ENCODE measurements at regions not wholly inside any gene's neighbourhood (a gene's known extent, or its start where the extent isn't known, plus 50 kb on each side); places are given as distances from the start of the nearest gene placed in this dataset.

- H3K27ac ChIP-seq, result no peak overlapping the region
- DNase-seq, result no peak
- no peak overlapping the region for H3K4me3 ChIP-seq (ENCODE audit: low read depth, low read length)
- H3K36me3 ChIP-seq, result no peaks in the 10 kb centered on the region
- H3K9me3 ChIP-seq (ENCODE audit: severe bottlenecking), result no peaks in the 10 kb centered on the region
- H3K27me3 ChIP-seq (ENCODE audit: insufficient read depth, low read depth, severe bottlenecking), result no peaks in the 10 kb centered on the region
- TF ChIP-seq CTCF (IDR thresholded peaks at IDR 0.05; ENCODE audit: low read depth, low read length), result no peak
Measured at GRCh38 chr2:161010503-161011015, 149.7 kb upstream of the TANK start.

- H3K27me3 ChIP-seq (ENCODE audit: insufficient read depth, low read depth, severe bottlenecking), result no peaks in the 10 kb centered on the region
- H3K27ac ChIP-seq, result no peak overlapping the region
- H3K36me3 ChIP-seq, result no peaks in the 10 kb centered on the region
- no peak for TF ChIP-seq CTCF (IDR thresholded peaks at IDR 0.05; ENCODE audit: low read depth, low read length)
- H3K9me3 ChIP-seq (ENCODE audit: severe bottlenecking), result no peaks in the 10 kb centered on the region
- DNase-seq, result no peak
- no peak overlapping the region for H3K4me3 ChIP-seq (ENCODE audit: low read depth, low read length)
Measured at GRCh38 chr2:161017780-161018470, 142.3 kb upstream of the TANK start.

- Histone ChIP-seq H3K36me3 (no peaks in the 10 kb centered on the region), H3K27ac (no peak overlapping the region), H3K9me3 (ENCODE audit: severe bottlenecking) (no peaks in the 10 kb centered on the region), H3K27me3 (ENCODE audit: insufficient read depth, low read depth, severe bottlenecking) (no peaks in the 10 kb centered on the region), H3K4me3 (ENCODE audit: low read depth, low read length) (no peak overlapping the region)
- DNase-seq, result no peak
- TF ChIP-seq CTCF (IDR thresholded peaks at IDR 0.05; ENCODE audit: low read depth, low read length), result no peak
Measured at GRCh38 chr2:161019311-161019710, 140.9 kb upstream of the TANK start.

- H3K4me3 ChIP-seq (ENCODE audit: low read depth, low read length), result no peak overlapping the region
- H3K27me3 ChIP-seq (ENCODE audit: insufficient read depth, low read depth, severe bottlenecking), result no peaks in the 10 kb centered on the region
- no peak overlapping the region for H3K27ac ChIP-seq
- DNase-seq, result no peak
- H3K9me3 ChIP-seq (ENCODE audit: severe bottlenecking), result no peaks in the 10 kb centered on the region
- TF ChIP-seq CTCF (IDR thresholded peaks at IDR 0.05; ENCODE audit: low read depth, low read length), result no peak
- H3K36me3 ChIP-seq, result no peaks in the 10 kb centered on the region
Measured at GRCh38 chr2:161020437-161020836, 139.8 kb upstream of the TANK start.

GRCh38 chr2:161028581-161028980 is 131.6 kb upstream of the TANK start:
- H3K27me3 ChIP-seq (ENCODE audit: insufficient read depth, low read depth, severe bottlenecking), result no peaks in the 10 kb centered on the region
- no peaks in the 10 kb centered on the region for H3K36me3 ChIP-seq
- no peak for TF ChIP-seq CTCF (IDR thresholded peaks at IDR 0.05; ENCODE audit: low read depth, low read length)
- H3K27ac ChIP-seq, result no peak overlapping the region
- H3K4me3 ChIP-seq (ENCODE audit: low read depth, low read length), result no peak overlapping the region
- no peaks in the 10 kb centered on the region for H3K9me3 ChIP-seq (ENCODE audit: severe bottlenecking)
- no peak for DNase-seq

- Histone ChIP-seq H3K36me3 (no peaks in the 10 kb centered on the region), H3K4me3 (ENCODE audit: low read depth, low read length) (no peak overlapping the region), H3K27me3 (ENCODE audit: insufficient read depth, low read depth, severe bottlenecking) (no peaks in the 10 kb centered on the region), H3K9me3 (ENCODE audit: severe bottlenecking) (no peaks in the 10 kb centered on the region), H3K27ac (no peak overlapping the region)
- no peak for DNase-seq
- no peak for TF ChIP-seq CTCF (IDR thresholded peaks at IDR 0.05; ENCODE audit: low read depth, low read length)
Measured at GRCh38 chr2:161029321-161029720, 130.9 kb upstream of the TANK start.
